Muscle of back (tissue), 3 donors: ENCODE measurements at regions not wholly inside any gene's neighbourhood (a gene's known extent, or its start where the extent isn't known, plus 50 kb on each side); places are given as distances from the start of the nearest gene placed in this dataset.

Source experiments
- DNase-seq, 3 donors: peaks; one replicate each; pipeline versions ENCODE4 v3.0.0 to v3.0.0-alpha.2; 2013

DNA sequence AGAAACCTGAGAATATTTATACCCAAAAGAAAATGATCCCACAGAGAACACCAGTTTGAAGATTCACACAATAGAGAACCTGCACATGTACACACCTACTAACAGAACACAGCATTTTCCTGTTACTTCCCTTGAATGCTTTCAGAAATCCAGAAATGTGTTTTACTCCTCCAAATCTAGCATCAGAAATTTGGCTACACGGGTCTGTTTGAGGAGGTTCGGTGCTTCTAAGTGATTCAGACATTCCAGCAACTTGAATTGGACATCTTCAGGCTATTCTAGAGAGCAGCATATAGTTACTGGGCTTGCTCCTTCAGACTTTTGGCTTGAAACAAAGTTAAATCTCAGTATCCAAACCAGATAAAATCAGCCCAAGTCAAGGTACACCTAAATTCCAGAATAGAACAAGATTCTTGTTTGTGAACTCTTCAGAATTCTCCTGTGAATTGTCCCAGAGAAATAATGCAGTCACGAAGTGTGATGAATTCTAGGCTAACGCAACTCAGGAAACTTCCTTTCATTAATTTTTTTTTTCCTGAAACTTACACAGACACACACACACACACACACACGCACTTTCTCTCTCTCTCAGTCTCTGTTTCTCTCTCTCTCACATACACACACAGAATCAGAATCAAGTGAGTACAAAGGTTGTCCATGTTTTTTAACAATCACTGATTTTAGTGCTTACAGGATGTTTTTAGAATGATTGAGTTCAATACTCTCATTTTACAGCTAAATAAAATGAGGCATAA lies 278.4 kb upstream of the SNX7 start:
- peak in 1 of 3 donors; percentile 27 for DNase-seq

DNA sequence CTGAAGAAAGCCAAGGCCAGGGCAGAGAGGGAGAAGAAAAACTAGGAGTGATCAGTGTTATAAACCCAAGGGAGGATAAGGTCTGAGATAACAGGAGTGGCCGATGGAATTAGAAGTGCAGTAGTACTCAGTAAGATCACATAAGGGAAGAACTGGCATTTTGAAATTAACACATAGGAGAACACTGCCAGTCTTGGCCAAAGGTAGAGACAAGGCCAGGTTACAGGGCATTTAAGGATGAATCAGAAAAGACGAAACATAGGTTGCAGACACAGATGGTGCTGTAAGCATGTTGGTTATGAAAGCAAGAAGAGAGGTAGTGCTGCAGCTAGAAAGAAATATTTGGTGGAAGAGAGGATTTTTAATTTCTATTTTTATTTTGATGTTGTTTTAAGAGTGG lies 278.9 kb upstream of the SNX7 start:
- no peak for DNase-seq

DNA sequence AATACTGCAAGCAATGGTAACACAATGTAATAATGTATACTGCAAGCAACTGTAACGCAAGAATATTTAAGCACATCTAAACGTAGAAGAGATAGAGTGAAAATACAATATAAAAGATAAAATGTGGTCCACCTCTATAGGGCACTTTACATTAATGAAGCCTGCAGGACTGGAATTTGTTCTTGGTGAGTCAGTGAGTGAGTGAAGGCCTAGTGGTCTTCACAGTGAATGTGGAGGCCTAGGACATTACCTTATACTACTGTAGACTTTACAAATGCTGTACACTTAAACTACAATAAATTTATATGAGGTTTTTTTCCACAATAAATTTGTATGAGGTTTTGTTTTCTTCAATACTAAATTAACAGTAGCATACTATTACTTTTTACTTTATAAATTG lies 287.4 kb upstream of the SNX7 start:
- no peak for DNase-seq

DNA sequence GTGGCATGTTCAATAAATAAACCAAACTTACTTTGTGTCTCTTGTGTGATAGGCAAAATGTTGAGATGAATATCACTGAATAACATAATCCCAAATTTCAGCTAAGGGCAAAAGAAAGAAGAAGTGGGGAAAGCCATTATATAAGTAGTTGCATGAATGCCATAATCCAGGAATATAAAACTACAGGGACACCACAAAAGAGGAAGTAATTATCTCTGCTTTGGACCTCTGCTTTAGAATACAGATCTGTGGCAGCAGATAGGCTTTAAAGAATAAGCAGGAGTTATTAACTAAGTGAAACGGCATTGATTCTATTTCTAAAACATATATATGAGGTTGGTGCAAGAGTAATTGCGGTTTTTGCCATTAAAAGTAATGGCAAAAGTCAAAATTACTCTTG lies 288.5 kb upstream of the SNX7 start:
- no peak for DNase-seq

DNA sequence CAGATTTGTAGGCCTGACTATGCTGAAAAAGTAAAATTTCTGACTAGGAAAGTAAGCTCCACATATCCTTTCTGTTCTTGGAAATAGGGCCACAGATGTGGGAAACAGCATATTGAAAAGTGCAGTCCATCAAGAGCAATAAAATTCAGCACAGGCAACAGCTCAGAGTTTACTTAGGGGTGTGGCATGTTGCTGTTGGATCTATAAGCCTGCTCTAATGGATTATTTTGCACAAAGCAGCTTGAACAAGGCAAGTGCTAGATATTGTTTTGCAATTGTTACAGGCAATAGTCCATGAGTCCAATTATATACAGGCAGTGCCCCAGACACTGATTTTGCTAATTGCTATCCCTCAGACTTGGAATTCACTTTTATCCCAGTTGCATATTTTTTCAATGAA lies 289.8 kb upstream of the SNX7 start:
- no peak for DNase-seq

DNA sequence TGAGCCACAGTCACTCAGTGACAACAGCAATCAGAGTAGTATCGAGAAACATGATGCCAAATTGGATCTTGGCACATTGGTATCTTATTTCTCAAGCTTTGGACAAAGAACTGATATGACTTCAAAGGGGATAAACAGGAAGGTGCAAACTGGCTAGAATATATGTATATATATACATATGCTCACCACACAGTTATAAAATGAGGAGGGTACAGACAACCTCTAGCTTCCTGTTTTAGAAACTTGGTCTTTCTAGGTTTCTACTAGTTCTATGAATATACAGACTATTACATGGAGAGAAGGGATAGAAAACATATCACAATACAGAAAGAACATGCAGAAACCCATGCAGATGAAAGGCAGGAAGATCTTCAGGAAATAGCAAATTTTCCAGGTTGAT lies 292.1 kb upstream of the SNX7 start:
- no peak for DNase-seq

DNA sequence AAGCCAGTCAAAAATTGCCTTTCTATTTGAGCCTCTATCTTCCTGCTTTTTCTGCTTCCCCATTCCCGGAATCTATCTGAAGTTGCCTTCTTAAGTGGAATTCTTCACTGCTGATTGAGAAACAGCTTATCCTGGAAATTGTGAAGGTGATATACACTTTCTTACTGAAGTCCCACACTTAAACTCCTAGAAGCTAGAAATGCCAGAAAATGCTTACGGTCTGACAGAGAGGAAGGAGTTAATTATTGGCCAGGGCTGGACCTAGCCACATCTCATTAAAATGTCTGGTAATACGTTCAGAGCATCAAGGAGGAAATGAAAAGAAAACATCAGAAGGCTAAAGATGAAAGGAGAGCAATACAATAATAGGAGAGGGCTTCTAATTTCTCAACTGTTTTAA lies 292.5 kb upstream of the SNX7 start:
- no peak for DNase-seq

DNA sequence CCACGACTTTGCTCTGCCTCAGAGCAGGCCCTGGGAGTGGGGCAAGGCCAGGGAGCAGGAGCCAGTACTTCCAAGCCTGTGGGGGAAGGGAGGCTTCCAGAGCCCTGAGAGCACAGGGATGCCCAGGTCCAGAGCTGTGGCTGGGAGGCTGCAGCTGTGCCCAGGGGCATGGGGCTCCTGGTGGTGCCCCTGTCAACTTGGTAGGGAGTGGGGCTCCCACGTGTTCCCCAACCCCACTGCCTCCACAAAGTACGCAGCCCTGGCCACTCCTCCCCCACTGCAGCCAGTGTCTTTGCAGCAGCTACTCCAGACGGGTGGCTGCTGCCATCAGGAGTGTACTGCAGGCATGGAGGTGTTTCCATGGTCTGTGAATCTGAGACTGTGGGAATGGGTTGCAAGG lies 294.1 kb upstream of the SNX7 start:
- no peak for DNase-seq

DNA sequence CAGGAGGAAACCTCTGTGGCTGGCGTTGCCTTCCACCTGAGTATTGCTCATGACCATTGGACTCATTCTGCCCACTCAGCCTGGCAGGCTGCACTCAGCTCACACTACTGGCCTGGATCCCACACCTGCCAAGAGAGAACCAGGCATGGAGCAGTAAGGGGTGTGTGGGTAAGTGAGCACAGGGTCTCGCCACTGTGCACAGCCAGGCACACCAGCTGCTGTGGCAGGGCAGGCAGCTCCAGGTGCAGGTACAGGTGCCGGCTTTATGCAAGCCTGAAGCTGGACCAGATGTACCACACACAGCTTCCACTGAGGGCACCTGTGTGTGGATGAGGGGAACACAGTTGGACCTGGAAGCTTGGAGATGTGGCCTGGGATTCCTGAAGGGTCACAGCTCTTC lies 295.2 kb upstream of the SNX7 start:
- DNase-seq, result no peak

DNA sequence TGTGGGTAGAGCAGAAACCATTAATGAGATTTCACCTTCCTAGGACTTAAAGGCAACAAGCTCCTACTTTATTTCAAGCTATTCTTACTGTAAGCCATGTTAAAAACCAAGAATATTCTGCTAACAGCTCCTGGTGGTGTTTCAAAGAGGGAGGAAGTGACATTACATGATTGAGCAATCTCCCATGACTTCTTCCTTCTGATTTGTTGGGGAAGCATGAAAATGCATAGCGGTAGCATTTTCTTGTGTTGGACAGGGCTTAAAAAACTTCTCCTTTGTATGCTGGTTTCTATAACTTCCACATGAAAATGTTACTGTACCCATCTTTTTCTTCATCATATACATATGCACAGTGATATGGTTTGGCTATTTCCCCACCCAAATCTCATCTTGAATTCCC lies 297.0 kb upstream of the SNX7 start:
- no peak for DNase-seq

DNA sequence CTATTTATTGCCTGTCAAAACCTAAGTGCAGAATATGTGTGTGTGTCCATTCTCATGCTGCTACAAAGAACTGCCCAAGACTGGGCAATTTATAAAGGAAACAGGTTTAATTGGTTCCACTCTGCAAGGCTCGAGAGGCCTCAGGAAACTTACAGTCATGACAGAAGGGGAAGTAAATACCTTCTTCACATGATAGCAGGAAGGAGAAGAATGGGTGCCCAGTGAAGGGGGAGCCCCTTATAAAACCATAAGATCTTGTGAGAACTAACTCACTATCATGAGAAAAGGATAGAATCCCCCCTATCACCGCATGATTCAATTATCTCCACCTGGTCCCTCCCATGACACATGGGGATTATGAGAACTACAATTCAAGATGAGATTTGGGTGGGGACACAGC lies 300.7 kb upstream of the SNX7 start:
- no peak for DNase-seq

DNA sequence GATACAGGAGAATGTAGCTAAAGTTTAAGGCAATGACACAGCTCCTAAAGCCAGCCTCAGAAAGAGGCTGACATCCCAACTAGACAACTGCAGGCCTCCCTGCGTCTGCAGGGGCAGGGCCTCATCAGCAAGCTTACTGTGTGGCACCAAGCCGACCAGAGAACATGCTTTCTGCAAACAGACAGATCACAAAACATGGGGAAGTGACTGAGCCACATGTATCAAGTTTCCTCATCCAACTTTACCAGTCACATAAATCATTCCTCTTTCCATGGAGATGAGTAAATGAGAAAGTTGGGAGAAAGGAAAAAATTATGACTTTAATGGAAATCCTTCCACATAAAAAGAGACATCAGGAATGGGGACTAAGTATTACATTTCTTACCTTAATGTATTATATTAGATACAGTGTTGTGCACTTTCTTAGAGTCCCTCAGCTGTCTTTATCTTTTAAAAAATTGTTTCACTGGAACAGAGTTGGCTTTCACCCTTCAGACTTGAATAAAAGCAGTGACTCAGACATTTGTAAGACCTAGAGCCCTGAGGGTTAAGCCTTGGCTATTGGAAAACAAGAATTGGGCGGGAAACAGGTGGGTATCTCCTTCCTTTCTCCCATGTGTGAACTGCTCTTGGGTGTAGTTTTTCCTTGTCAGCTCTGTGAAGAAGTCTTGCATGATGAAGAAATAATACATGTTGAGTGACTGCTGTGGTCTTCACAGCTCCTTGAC lies 305.7 kb upstream of the SNX7 start:
- peak; percentile 14 to 32 (median 24) for DNase-seq

DNA sequence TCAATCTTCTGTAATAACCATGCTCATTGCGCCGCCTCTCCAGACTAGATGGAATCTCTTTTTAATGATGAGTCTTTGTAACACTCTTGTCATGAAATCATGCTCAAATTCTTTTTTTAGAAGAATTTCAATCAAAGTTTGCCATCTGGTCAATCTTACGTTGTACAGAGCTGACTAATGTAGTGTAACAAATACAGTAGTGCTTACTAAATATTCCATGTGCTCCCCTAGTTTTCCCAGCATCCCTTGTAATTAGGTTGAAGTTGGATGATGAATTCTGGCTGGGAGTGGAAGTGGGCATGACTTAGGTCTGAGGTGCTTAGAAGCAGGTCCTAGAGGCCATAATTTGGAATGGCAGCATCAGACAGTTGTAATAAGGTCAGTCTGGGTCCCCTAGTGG lies 309.1 kb upstream of the SNX7 start:
- DNase-seq, result no peak

DNA sequence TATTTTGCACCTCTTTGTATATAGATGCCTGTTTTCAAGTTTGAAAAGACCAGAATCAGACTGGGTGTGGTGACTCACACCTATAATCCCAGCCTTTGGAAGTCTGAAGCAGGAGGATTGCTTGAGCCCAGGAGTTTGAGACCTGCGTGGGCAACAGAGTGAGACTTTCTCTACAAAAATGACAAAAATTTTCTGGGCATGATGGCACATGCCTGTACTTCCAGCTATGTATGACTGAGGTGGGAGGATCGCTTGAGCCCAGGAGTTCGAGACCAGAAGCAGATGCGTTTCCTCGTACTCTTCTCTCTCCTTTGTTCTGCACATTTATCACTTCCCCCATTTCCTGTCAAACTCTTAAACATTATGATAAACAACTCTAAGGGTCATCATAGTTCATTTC lies 310.0 kb upstream of the SNX7 start:
- DNase-seq, result no peak

DNA sequence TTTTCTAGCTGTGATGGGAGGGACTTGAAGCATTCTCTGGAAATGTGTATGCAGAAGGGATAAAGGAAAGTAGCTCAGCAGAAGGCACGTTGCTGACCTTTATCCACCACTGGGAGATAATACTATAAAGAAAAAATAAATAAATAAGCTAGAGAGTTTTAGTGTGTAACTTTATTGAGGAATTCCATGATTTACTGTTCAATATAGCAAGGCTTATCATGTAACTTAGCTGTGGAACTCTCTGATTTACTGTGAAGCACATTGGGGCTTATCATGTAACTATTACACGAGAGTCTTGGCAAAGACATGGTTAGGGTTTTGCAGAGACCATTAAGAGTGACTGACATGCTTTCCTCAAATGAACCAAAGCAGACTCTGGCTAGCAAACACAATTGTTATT lies 316.1 kb upstream of the SNX7 start:
- DNase-seq, result no peak

DNA sequence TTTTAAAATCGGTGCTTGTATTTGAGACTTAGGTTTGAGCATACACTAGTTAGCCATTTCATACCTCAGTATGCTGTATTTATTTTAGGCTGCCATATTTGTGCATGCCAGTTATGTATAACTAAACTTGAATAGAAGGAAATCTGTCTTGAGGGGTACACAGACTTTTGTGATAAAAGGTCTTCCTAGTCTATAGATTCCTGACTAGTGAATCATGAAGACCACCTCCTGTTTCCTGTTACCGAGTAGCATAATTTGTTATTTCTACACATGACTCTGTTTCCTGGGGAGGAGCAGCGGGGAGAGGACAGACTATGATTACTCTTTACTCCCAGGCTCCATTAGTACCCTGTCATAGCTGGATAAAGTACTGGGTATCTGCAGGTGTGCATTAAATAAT lies 316.8 kb upstream of the SNX7 start:
- no peak for DNase-seq

DNA sequence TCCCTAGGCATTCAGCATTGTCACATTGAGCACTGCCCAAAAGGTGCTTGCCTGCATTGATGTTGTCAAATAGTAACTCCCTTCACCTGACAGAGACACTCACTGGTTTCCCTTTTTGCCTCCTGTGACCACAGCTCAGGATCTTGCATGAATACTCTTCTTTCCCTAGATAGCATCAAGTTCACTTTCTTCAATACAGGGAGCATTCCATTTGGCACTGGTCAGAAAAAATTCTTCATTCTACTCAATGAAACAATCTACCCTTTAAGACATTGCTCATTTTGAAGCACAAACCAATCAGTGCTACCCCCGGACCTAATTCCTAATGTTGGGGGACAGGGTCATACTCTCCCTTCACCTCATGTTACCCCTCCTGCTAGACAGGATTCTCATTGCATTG lies 319.0 kb upstream of the SNX7 start:
- peak in 1 of 3 donors; percentile 13 for DNase-seq

DNA sequence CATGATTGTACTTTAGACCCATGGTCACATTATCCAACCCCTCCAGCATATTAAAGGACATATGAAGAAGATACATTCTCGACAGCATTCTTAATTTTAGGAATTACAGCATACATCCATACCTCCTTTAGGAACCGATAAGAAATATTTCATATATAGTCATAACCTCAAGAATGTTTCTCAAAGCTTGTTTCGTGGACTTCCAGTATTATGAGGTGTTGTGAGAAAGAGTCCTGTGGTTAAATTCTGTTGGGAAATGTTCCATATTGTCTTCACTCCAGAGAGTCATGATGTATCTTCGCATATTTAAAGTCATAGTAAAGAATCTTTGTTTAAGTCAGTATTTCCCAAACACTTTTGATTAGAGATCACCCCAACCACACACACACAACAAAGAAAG lies 321.0 kb upstream of the SNX7 start:
- DNase-seq, result peak in 1 of 3 donors; percentile 90

DNA sequence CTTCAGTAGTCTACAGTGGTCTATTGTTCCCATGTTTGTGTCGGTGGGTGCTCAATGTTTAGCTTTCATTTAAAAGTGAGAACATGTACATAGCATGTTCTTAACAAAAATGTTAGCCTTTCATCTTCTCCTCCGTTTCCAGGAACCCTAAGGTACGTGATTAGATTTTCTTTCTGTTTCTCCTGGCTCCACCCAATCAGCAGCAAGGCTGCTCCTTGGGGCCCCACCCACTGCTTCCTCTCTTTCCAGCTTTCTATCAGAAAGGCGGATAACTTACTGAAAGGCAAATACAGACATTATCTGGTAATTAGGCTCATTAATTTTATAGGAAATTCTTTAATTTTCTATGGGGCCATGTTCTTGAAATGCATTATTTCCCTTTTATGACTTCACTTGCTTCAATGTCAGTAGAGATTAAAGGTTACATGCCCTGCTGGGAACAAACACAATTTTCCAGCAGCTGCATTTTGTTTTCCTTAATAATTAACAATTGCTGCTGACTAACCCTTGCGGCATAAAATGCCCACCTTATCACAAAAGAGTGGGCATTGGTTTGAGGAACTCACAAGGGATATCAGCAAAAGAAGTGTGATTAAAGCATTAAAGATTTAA lies 324.9 kb upstream of the SNX7 start:
- DNase-seq, result no peak

DNA sequence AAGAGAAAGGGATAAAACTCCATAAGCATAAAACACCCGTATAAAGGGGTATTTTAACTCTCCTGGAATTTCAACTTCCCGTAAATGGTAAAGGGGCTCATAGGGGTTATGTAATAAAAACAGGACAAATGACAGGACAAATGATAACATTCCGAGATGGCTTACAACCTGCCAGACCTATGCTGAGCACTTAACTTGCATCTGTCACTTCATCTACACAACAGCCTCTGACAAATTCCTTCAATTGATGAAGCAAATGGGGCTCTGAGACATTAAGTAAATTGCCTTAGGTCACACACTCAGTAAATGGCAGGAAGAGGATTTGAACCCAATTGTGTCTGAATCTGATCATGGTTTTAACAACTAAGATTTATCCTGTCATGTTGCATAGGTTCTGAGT lies 327.6 kb upstream of the SNX7 start:
- DNase-seq, result no peak

DNA sequence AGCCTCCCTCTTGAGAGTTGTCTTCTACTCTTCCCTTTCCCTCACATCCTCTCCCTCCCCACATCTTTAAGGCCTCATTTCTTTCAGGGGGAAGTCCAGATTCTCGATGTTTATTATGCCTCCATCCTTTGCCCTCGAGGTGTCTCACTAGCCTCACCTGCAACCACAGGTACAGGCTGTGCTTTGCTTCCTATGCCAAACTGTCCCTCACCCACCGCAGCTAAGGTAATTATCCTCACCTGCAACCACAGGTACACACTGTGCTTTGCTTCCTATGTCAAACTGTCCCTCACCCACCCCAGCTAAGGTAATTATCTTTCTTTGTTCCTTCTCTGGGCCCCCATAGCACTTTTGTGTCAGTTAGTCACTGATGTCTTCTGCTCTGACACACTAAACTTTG lies 328.1 kb upstream of the SNX7 start:
- no peak for DNase-seq

DNA sequence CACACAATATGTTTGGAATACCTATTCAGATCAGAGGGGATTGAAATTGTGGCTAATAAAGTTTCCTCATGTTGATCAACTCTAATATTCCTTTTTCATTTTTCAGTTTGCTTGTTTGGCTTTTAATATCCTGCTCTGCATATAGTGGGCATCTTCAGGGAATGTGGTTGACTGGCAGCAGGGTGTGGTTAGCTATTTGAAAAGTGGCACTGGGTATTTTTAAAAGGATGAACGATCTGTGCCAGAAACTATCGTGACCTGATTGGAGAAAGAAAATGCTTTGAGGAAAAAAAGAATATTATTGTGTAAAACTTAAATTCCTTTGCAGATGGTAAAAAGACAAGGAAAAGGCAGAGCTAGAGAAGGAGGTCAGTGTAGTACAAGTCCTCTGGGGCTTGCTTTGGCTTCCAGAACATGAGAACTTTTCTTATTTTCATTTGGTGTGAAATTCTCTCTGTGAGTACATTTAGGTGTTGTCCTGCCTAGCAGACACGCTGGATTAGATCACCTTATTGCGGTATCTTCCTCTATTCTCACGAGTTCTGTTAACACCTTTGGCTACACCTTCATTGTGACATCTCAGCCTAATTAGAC lies 329.7 kb upstream of the SNX7 start:
- DNase-seq, result no peak

DNA sequence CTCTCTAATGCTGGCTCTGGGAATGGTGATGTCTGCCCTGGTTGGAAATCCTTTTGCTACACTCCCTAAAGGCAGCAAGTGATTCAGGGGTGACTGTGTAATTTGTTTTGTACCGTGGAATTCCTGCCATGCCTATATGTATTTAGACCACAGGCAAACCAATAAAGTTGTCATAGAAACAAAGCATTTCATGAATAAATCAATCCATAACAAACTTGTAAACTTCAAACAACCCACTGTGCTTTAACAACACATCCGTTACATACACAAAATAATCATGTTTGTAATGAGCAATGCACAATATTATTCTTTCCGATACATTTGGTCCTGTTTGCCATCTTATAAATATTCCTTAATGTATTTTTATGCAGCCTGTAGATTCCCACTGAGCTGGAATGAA lies 330.3 kb upstream of the SNX7 start:
- peak in 2 of 3 donors; percentile 5 to 39 for DNase-seq
